HG03039 (cell line): ENCODE measurements at regions not wholly inside any gene's neighbourhood (a gene's known extent, or its start where the extent isn't known, plus 50 kb on each side); places are given as distances from the start of the nearest gene placed in this dataset.

ENCODE experiments used
- ATAC-seq: cut with Tn5 transposase; IDR thresholded peaks from one replicate; pipeline ENCODE4 v1.9.1; 2021; ENCODE audit warnings: mild to moderate bottlenecking, moderate library complexity; ENCODE audit not compliant: unreplicated experiment

- ATAC-seq: no peak
Observed at GRCh38 chr2:35378791-35379190, 976.8 kb upstream of the CRIM1 start.

GRCh38 chr2:35374845-35375244 is 980.7 kb upstream of the CRIM1 start:
- ATAC-seq: no peak

GRCh38 chr2:35365859-35366258 is 989.7 kb upstream of the CRIM1 start:
- no peak for ATAC-seq

DNA sequence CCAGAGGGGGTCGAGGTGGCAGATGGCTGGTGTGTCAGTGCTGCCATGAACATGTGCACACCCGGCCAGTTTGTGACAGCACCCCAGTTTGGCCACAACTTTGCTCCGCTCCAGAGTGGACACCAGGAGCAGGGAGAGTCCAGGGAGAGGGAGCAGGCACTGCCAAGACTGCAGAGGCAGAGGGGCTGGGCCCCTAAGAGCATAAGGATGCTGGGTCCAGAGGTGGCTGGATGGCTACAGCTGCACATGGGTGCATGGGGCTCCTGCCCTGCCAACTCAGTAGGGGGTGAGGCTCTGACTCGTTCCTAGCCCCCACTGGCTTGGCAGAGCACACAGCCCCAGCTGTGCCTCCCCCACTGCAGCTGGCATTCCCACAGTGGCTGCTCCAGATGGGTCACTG is 999.2 kb upstream of the CRIM1 start:
- no peak for ATAC-seq

DNA sequence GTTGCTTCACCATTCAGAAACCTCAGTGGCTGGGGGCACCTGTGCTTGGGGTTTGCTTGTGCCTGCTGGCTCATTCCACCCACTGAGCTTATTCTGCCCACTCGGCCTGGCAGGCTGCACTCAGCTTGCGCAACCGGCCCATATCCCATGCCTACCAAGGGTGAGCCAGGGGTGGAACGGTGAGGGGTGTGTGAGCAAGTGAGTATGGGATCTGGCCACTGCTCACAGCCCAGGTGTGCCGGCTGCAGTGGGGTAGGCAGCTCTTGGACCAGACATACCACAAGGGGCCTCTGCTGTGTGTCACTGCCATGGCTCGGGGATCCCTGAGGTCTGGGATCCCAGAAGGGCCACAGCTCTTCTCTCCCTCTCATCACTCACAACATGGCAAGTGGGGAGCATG is 1000.5 kb upstream of the CRIM1 start:
- no peak for ATAC-seq

- no peak for ATAC-seq
Observed at GRCh38 chr2:35347561-35347960, 1008.0 kb upstream of the CRIM1 start.

GRCh38 chr2:35343135-35343534 is 1012.4 kb upstream of the CRIM1 start:
- ATAC-seq: no peak

DNA sequence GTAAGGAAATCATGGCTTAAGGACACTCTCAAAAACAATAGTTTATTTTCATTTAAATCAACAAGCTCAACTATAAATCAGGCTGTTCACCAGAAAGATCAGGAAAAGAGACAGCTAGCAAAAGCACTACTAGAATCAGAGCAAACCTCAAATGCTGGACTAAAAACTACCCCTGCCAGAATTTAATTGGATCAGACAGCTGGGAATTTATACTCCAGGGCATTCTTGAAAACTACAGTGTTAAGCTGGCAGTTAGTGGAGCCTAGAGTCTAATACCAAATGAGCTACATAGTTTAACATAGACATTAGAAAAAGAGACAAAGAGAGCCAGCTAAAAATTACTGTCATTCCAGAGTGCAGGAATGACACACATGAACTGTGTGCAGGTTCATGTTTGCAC is 1016.4 kb upstream of the CRIM1 start:
- ATAC-seq: no peak

DNA sequence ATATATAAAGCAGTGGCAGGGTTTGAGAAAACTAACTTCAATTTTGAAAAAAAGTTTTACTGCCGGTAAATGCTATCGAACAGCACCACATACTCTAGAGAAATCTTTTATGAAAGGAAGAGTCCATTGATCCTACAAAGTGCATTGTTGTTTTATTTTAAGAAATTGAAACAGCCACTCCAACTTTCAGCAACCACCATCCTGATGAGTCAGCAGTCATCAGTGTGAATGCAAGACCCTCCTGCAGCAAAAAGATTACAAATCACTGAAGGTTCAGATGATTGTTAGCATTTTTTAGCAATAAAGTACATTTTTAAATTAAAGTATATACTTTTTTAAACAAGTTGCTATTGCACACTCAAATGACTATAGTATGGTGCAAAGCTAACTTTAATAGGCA is 1017.7 kb upstream of the CRIM1 start:
- no peak for ATAC-seq

DNA sequence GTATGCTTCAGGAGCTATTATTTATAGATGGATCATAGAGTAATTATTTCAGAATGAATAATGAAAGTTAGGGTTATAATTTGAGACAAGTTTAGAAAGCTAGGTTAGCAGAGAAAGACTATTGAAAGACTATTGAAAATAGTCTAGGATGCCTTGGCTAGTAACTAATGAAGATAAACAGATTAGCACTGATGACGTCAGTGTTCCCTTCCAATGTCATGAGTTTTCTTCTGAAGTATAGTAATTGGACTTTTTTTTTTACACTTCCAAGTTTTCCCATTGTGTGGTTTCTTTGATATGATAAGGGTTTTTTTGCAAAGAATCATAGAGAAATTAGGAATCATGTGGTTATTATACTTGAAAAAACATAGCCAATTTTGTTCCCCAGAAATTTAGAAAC is 1041.5 kb upstream of the CRIM1 start:
- ATAC-seq: no peak

DNA sequence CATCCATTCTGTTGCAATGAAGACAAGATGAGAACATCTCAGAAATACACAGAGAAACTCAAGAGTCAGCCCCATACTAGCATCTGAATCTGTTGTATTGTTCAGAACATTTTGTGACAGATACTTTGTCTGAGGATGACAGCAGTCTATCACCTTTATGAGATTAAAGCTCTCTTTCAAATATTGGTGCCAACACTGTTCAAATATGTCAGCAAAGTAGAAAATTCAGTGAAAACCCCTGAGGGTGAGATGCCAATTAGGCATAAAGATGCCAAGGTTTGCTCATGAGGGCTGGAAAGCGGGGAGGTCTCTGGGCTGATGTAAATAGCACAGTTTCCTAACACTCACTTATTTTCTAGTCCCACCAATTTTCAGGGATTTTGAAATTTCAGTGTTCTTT is 1054.2 kb upstream of the CRIM1 start:
- ATAC-seq: no peak

DNA sequence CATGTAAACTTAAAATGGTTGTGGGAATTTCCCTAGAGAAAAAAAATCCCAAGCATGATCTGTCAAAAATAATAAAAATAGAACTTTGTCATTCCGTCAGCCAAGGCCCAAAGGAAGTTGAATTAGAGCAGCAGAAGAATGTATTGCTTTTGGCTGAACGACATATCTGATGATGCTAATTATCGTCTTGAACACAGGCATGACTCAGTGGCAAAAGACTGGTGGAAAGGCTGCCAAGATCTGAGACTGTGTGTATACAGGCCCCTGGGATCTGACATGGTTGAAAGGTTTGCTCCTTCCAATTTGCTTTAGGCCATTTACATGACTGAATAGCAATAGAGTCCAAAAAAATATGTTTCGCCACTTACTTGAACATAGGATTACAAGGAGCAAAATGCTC is 1057.1 kb upstream of the CRIM1 start:
- ATAC-seq: no peak

DNA sequence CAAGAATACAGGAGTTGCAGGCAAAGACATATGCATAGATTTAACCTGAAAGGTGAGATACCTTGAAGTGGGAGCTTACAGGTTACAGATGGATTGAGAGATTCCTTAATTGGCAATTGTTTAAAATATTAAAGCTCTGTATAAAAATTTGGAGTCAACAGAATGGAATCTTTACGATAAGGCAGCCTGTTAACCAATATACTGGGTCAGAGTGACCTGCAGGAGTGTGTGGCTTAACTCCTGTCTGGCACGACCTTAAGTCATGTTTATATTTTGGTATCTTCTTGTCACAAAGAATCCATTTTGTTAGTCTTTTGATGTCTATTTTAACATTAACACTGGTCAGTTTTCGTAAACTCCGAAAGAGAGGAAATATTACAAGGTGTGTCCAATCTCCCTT is 1058.2 kb upstream of the CRIM1 start:
- ATAC-seq: no peak

GRCh38 chr2:35294636-35295263 is 1060.8 kb upstream of the CRIM1 start:
- ATAC-seq: no peak

DNA sequence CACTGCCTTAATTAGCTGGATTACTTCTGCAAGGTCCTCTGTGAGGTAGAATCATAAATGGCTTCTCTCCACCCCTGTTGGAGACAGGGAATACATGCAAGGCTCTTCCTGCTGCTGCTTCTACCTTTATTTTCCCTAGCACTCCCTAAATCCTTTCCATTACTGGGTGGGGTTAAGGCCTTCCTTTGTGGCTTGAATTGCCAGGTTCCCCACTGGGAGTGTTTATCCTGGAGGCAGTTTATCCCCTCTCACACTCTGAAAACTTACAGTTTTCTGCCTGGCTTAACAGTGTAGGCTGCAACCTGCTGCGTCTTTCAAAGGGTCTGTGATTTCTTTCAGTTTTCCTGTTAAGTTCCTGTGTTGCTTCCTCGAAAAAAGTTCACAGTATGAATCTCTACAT is 1062.3 kb upstream of the CRIM1 start:
- no peak for ATAC-seq

GRCh38 chr2:35292199-35292598 is 1063.4 kb upstream of the CRIM1 start:
- no peak for ATAC-seq

- ATAC-seq: no peak
Observed at GRCh38 chr2:35281702-35282101, 1073.9 kb upstream of the CRIM1 start.

DNA sequence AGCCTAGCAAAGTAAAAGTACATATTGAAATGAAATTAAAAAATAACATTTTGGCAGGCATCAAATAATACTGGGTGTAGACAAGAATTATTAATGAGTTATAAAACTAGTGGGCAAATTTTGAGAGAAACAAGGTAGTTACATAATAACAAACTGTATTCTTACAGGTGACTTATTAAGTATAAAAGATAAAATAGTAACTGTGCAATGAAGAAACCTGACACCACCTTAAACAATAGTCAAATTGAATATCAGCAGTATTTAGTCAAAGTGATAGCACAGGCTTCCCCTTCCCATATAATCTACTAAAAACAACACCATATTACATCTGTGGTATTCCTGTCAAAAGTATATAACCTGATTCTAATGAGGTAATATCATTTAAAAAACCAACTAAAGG is 1099.8 kb upstream of the CRIM1 start:
- no peak for ATAC-seq

- ATAC-seq: no peak
Observed at GRCh38 chr2:35251156-35251555, 1104.4 kb upstream of the CRIM1 start.

DNA sequence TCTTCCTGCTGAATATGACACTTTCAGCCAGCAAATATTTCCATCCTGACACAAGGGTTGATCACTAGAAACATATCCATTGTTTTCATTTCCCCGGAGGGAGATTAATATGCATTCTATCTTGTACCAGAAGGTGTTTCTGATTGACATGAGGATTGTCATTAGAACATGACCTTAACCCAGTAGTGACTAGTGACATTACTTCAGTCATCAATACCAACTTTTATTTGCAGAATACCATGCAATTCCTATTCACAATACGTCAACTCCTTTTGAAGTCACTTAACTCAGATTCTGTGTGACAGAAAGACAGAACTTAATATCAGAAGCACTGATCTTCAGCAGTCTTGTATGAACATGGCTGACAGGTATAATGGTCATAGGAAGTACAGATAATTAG is 1108.9 kb upstream of the CRIM1 start:
- ATAC-seq: no peak

DNA sequence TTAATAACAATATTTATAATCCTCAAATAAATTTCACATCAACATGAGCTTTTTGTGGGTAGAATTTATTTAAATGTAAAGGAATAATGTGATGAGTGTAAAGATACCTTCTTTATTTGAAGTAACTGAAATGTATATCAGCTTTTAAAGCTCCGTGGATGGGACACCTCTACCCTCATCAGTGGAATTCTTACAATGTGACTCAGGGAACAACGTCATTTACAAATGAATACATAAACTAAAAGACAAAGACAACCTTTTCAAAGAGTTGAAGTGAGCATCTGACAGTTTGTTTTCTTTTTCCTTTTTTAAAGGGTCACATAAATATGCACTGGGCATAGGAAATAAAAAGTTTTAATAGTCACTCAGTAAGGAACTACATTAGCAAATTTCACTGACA is 1127.0 kb upstream of the CRIM1 start:
- ATAC-seq: no peak

DNA sequence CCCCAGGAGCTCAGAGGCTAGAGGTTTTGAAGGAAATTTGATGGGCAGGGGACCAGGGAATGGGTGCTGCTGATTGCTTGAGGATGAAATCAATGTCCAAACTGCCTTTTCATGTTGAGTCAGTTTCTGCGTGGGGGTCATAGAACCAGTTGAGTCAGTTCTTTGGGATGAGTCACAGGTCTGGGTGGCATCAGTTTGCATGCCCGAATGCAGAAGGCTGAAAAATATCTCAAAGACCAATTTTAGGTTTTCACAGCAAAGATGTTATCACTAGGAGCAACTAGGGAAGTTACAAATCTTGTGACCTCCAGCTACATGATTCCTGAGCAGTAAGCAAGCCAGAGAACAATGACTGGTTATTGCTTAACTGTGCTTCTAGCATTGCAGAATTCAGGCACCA is 1135.1 kb upstream of the CRIM1 start:
- no peak for ATAC-seq

GRCh38 chr2:35204881-35205280 is 1150.7 kb upstream of the CRIM1 start:
- no peak for ATAC-seq

DNA sequence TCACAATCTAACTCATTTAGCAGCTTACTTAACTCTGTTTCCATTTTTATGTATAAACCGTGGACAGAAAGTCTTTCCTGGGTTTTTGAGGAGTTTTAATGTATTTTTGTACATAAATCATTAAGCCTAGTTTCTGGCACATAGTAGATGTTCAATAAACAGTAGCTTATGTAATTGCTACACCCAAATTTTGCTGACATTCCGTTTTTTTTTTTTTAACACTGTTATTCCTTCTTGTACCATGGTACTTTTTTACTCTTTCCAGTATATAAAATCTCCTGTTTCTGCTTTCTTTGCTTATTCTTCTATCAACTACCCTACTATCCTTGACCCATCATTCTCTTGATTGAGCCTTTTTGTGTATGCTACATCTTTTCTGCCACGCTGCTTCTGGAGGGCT is 1151.3 kb upstream of the CRIM1 start:
- no peak for ATAC-seq
